ENCODE measurements at regions not wholly inside any gene's neighbourhood (a gene's known extent, or its start where the extent isn't known, plus 50 kb on each side); places are given as distances from the start of the nearest gene placed in this dataset.

- DNase-seq (no peak), ATAC-seq (ENCODE audit: poor library complexity) (no peak)
- Histone ChIP-seq H3K27me3 (ENCODE audit: control insufficient read depth in 1 of 2, insufficient read depth in 2 of 2, low read length in 2 of 2) (no peaks in the 10 kb centered on the region), H3K4me3 (ENCODE audit: low read length) (no peak overlapping the region), H3K27ac (ENCODE audit: low read depth in 1 of 2, low read length in 2 of 2) (no peak overlapping the region), H3K4me1 (ENCODE audit: insufficient read depth, low read length) (no peaks in the 10 kb centered on the region), H3K9me3 (ENCODE audit: control insufficient read depth in 1 of 2, insufficient read depth in 1 of 2, low read length in 2 of 2) (no peaks in the 10 kb centered on the region), H3K36me3 (ENCODE audit: insufficient read depth, low read length) (no peaks in the 10 kb centered on the region)
- TF ChIP-seq CTCF (IDR thresholded peaks at IDR 0.05) = no peak
- POLR2A ChIA-PET = no interaction called here
- H3K27me3 Mint-ChIP-seq = no peaks in the 10 kb centered on the region
- no peaks in the 10 kb centered on the region for H3K4me1 Mint-ChIP-seq (ENCODE audit: low read depth)
- H3K36me3 Mint-ChIP-seq (ENCODE audit: low read depth) = no peaks in the 10 kb centered on the region
- H3K9me3 Mint-ChIP-seq = no peaks in the 10 kb centered on the region
- CTCF ChIA-PET = no interaction called here
- H3K27ac Mint-ChIP-seq = no peak overlapping the region
- intact Hi-C loops (cut with DNase I, micrococcal nuclease) = no loop called here
- no peak overlapping the region for H3K4me3 Mint-ChIP-seq
These were observed 424.1 kb upstream of the ZEB2 start for GRCh38 chr2:144943986-144944385.

DNA sequence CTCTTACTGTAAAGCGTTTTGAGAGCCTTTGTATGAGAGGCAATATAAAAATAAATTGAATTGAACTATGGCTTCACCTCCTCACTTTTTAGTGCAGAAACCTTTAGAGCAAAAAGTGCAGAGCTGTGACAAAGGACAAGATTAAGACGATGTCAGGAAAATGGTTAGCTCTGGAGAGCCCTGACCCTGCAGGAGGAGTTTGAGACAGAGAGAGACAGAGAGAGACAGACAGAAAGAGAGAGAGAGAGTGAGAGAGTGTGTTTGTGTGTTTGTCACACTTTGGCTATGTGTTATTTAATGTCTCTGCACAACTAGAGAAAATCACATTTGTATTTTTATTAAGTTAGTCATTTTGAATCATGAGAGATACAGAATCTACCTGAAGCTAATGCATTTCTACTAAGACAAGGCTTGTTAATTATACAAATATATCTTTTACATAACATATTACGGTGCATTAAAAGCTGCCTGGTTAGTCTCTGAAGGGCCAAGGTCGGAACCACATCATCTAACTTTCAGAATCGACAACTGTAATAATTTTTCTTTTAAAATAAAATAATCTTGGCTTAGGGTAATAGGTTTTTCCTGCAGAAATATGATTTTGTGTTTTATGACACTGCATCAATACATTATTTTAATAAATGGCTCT, 423.5 kb upstream of the ZEB2 start:
- DNase-seq (no peak), ATAC-seq (ENCODE audit: poor library complexity) (no peak)
- Histone ChIP-seq H3K27me3 (ENCODE audit: control insufficient read depth in 1 of 2, insufficient read depth in 2 of 2, low read length in 2 of 2) (no peaks in the 10 kb centered on the region), H3K9me3 (ENCODE audit: control insufficient read depth in 1 of 2, insufficient read depth in 1 of 2, low read length in 2 of 2) (no peaks in the 10 kb centered on the region), H3K27ac (ENCODE audit: low read depth in 1 of 2, low read length in 2 of 2) (no peak overlapping the region), H3K36me3 (ENCODE audit: insufficient read depth, low read length) (no peaks in the 10 kb centered on the region), H3K4me3 (ENCODE audit: low read length) (no peak overlapping the region), H3K4me1 (ENCODE audit: insufficient read depth, low read length) (no peaks in the 10 kb centered on the region)
- TF ChIP-seq CTCF (IDR thresholded peaks at IDR 0.05) = no peak
- Mint-ChIP-seq H3K4me1 (ENCODE audit: low read depth) (no peaks in the 10 kb centered on the region), H3K9me3 (no peaks in the 10 kb centered on the region), H3K27me3 (no peaks in the 10 kb centered on the region), H3K27ac (no peak overlapping the region), H3K36me3 (ENCODE audit: low read depth) (no peaks in the 10 kb centered on the region), H3K4me3 (no peak overlapping the region)
- intact Hi-C loops (cut with DNase I, micrococcal nuclease) = no loop called here
- POLR2A ChIA-PET = no interaction called here
- CTCF ChIA-PET = no interaction called here

- no peak overlapping the region for H3K27ac ChIP-seq (ENCODE audit: low read depth in 1 of 2, low read length in 2 of 2)
- H3K27me3 ChIP-seq (ENCODE audit: control insufficient read depth in 1 of 2, insufficient read depth in 2 of 2, low read length in 2 of 2) = no peaks in the 10 kb centered on the region
- no peaks in the 10 kb centered on the region for H3K4me1 ChIP-seq (ENCODE audit: insufficient read depth, low read length)
- Mint-ChIP-seq H3K9me3 (no peaks in the 10 kb centered on the region), H3K27me3 (no peaks in the 10 kb centered on the region), H3K27ac (no peak overlapping the region), H3K36me3 (ENCODE audit: low read depth) (no peaks in the 10 kb centered on the region), H3K4me3 (no peak overlapping the region), H3K4me1 (ENCODE audit: low read depth) (no peaks in the 10 kb centered on the region)
- ATAC-seq (ENCODE audit: poor library complexity) (no peak), DNase-seq (no peak)
- no peaks in the 10 kb centered on the region for H3K36me3 ChIP-seq (ENCODE audit: insufficient read depth, low read length)
- CTCF ChIA-PET = no interaction called here
- no peak for TF ChIP-seq CTCF (IDR thresholded peaks at IDR 0.05)
- H3K4me3 ChIP-seq (ENCODE audit: low read length) = no peak overlapping the region
- no peaks in the 10 kb centered on the region for H3K9me3 ChIP-seq (ENCODE audit: control insufficient read depth in 1 of 2, insufficient read depth in 1 of 2, low read length in 2 of 2)
- intact Hi-C loops (cut with DNase I, micrococcal nuclease) = no loop called here
- POLR2A ChIA-PET = no interaction called here
These were observed 422.8 kb upstream of the ZEB2 start for GRCh38 chr2:144942516-144943256.
